ENCODE measurements at regions not wholly inside any gene's neighbourhood (a gene's known extent, or its start where the extent isn't known, plus 50 kb on each side); places are given as distances from the start of the nearest gene placed in this dataset.

DNA sequence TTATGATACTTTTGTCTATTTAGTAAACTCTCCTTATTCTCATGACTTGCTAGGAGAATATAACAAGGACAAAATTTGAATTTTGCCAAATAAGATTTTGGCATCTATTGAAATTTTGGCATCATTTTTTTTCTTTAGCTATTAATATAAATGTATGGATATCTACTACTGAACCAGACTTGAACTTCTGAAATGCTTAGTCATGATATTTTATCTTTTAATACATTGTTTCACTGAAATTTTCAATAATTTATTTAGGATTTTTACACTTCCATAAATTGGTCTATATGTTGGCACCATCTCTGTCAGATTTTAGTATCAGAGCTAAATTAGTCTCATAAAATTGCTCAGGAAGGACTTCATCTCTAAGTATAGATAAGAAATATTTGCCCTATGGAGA is 149.8 kb downstream of the CYP26B1 start:
- Histone ChIP-seq H3K79me2 (ENCODE audit: low read length) (no peaks in the 10 kb centered on the region), H3K4me3 (ENCODE audit: low read length) (no peak overlapping the region), H3K9me3 (replicated peaks; ENCODE audit: insufficient read depth, low read length) (no peaks in the 10 kb centered on the region), H3K27me3 (replicated peaks; ENCODE audit: insufficient read depth, low read length) (no peaks in the 10 kb centered on the region), H3K4me2 (ENCODE audit: low read depth, low read length) (no peak overlapping the region), H2AFZ (ENCODE audit: low read length) (no peak overlapping the region), H3K36me3 (replicated peaks; ENCODE audit: insufficient read depth, low read length) (no peaks in the 10 kb centered on the region), H3F3A (ENCODE audit: insufficient read depth, low read length) (no peaks in the 10 kb centered on the region), H4K20me1 (ENCODE audit: insufficient read depth, low read length) (no peaks in the 10 kb centered on the region), H3K27ac (ENCODE audit: low read length) (no peak overlapping the region), H3K4me1 (ENCODE audit: low read length) (no peaks in the 10 kb centered on the region), H3K9ac (ENCODE audit: low read length) (no peak overlapping the region), H3K9me2 (replicated peaks; ENCODE audit: insufficient read depth, low read length) (no peaks in the 10 kb centered on the region)
- TF ChIP-seq EZH2phosphoT487 (IDR thresholded peaks at IDR 0.05; ENCODE audit: low read length) = no peak
- TF ChIP-seq, protein P1, sequence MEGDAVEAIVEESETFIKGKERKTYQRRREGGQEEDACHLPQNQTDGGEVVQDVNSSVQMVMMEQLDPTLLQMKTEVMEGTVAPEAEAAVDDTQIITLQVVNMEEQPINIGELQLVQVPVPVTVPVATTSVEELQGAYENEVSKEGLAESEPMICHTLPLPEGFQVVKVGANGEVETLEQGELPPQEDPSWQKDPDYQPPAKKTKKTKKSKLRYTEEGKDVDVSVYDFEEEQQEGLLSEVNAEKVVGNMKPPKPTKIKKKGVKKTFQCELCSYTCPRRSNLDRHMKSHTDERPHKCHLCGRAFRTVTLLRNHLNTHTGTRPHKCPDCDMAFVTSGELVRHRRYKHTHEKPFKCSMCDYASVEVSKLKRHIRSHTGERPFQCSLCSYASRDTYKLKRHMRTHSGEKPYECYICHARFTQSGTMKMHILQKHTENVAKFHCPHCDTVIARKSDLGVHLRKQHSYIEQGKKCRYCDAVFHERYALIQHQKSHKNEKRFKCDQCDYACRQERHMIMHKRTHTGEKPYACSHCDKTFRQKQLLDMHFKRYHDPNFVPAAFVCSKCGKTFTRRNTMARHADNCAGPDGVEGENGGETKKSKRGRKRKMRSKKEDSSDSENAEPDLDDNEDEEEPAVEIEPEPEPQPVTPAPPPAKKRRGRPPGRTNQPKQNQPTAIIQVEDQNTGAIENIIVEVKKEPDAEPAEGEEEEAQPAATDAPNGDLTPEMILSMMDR (IDR thresholded peaks at IDR 0.05; ENCODE audit: low read length) = no peak
- TF ChIP-seq EZH2 (optimal IDR thresholded peaks at IDR 0.05; ENCODE audit: low read depth, low read length) = no peak
- no peak for DNase-seq

DNA sequence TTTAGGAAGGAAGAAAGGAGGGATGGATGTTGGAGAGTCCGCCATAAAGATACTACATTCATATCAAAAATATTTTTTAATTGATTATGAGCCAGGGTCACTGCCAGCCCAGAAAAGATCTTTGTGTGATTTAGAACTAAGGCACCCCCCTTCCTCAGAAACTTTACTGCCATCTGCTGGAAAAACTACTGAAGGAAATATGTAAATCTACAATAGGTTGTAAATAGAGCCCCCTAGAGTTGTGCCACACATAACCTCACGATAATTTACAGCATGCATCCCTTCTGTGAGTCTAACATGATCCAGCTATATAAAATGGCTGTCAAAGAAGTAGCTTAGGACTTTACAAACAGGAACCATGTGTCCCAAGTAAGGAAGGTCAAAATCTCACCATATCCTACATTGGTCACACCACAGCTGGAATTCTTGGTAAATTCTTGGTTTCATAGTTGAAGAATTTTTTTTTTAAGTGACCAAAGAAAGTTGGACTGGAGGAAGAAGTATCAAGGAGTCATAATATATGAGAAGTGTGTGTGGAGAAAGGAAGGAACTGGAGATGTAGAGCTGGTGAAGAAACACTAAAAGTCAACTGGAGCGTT is 152.5 kb downstream of the CYP26B1 start:
- Histone ChIP-seq H2AFZ (ENCODE audit: low read length) (0 out of 2 replicates have a peak overlapping the region, but pooled peaks have one; percentile 5), H3K4me3 (ENCODE audit: low read length) (no peak overlapping the region), H3K9ac (ENCODE audit: low read length) (no peak overlapping the region), H3K4me1 (ENCODE audit: low read length) (no peaks in the 10 kb centered on the region), H3K36me3 (replicated peaks; ENCODE audit: insufficient read depth, low read length) (no peaks in the 10 kb centered on the region), H3K4me2 (ENCODE audit: low read depth, low read length) (no peak overlapping the region), H3K27me3 (replicated peaks; ENCODE audit: insufficient read depth, low read length) (no peaks in the 10 kb centered on the region), H3K27ac (ENCODE audit: low read length) (no peak overlapping the region), H3K79me2 (ENCODE audit: low read length) (no peaks in the 10 kb centered on the region), H4K20me1 (ENCODE audit: insufficient read depth, low read length) (no peaks in the 10 kb centered on the region), H3K9me2 (replicated peaks; ENCODE audit: insufficient read depth, low read length) (no peaks in the 10 kb centered on the region), H3K9me3 (replicated peaks; ENCODE audit: insufficient read depth, low read length) (no peaks in the 10 kb centered on the region), H3F3A (ENCODE audit: insufficient read depth, low read length) (no peaks in the 10 kb centered on the region)
- TF ChIP-seq EZH2phosphoT487 (IDR thresholded peaks at IDR 0.05; ENCODE audit: low read length) (no peak), EZH2 (optimal IDR thresholded peaks at IDR 0.05; ENCODE audit: low read depth, low read length) (no peak)
- TF ChIP-seq, protein P1 (IDR thresholded peaks at IDR 0.05; ENCODE audit: low read length) = peak; percentile 46
- no peak for DNase-seq

DNA sequence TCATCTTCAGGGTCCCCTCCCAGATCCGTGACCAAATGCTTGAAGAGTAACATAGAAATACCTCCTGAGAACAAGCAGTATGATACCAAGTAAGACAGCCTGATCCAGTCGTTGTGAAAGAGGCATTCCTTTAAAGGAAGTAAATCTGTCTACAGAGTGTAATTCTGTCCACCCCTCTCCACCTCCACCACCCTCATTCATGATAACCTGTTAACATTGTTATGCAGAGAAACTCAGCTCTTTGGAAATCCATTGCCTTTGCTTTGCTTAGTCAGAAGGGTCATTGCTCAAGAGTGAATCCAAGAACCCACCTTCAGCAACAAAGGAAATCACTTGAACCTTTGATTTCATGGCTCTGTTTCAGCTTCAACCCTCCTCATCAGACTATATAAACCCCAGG is 155.6 kb downstream of the CYP26B1 start:
- H4K20me1 ChIP-seq (ENCODE audit: insufficient read depth, low read length) = no peaks in the 10 kb centered on the region
- no peak overlapping the region for H3K27ac ChIP-seq (ENCODE audit: low read length)
- no peaks in the 10 kb centered on the region for H3K9me3 ChIP-seq (replicated peaks; ENCODE audit: insufficient read depth, low read length)
- no peak for DNase-seq
- H3K9me2 ChIP-seq (replicated peaks; ENCODE audit: insufficient read depth, low read length) = no peaks in the 10 kb centered on the region
- H3K4me2 ChIP-seq (ENCODE audit: low read depth, low read length) = no peak overlapping the region
- H3K9ac ChIP-seq (ENCODE audit: low read length) = no peak overlapping the region
- H3K79me2 ChIP-seq (ENCODE audit: low read length) = no peaks in the 10 kb centered on the region
- no peaks in the 10 kb centered on the region for H3K36me3 ChIP-seq (replicated peaks; ENCODE audit: insufficient read depth, low read length)
- H2AFZ ChIP-seq (ENCODE audit: low read length) = no peak overlapping the region
- no peak overlapping the region for H3K4me3 ChIP-seq (ENCODE audit: low read length)
- H3F3A ChIP-seq (ENCODE audit: insufficient read depth, low read length) = no peaks in the 10 kb centered on the region
- H3K27me3 ChIP-seq (replicated peaks; ENCODE audit: insufficient read depth, low read length) = no peaks in the 10 kb centered on the region
- H3K4me1 ChIP-seq (ENCODE audit: low read length) = no peaks in the 10 kb centered on the region
- no peak for TF ChIP-seq EZH2 (optimal IDR thresholded peaks at IDR 0.05; ENCODE audit: low read depth, low read length)
- no peak for TF ChIP-seq EZH2phosphoT487 (IDR thresholded peaks at IDR 0.05; ENCODE audit: low read length)
- TF ChIP-seq, protein P1 (IDR thresholded peaks at IDR 0.05; ENCODE audit: low read length) = no peak

Data from MM.1S (cell line).